ENCODE measurements at regions not wholly inside any gene's neighbourhood (a gene's known extent, or its start where the extent isn't known, plus 50 kb on each side); places are given as distances from the start of the nearest gene placed in this dataset.

DNA sequence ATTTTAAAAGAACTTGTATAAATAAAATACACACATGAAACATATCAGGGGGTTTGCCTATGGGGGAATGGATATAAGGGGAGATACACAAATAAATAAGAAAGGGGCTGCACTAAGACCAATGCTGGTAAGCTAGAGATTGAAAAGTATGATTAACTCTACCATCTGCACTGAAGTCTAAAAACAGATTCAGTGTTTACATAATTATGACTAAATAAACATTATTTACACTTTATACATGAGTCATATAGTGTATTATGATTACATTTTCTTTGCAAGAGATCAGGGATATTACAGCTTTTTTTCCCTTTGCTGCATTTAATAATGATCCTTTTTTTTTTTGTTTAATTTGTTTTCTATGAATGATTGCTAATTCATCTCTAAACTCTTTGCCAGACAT is 367.9 kb downstream of the TMEM38B start (continued):
- TF ChIP-seq JUN (IDR thresholded peaks at IDR 0.05; ENCODE audit: low read depth, low read length) (no peak), CTBP2 (IDR thresholded peaks at IDR 0.05; ENCODE audit: borderline replicate concordance, insufficient read depth, insufficient read length, low read length) (no peak), TAF7 (optimal IDR thresholded peaks at IDR 0.05; ENCODE audit: borderline replicate concordance, low read depth, low read length) (no peak), SP2 (IDR thresholded peaks at IDR 0.05; ENCODE audit: low read length) (no peak), CHD1 (IDR thresholded peaks at IDR 0.05; ENCODE audit: low read depth, low read length) (no peak), RNF2 (IDR thresholded peaks at IDR 0.05; ENCODE audit: borderline replicate concordance, low read depth, low read length, missing control alignments, poor library complexity, severe bottlenecking) (no peak), GTF2F1 (IDR thresholded peaks at IDR 0.05; ENCODE audit: borderline replicate concordance, low read depth, low read length) (no peak)

All from H1 (cell line).